ENCODE measurements at regions not wholly inside any gene's neighbourhood (a gene's known extent, or its start where the extent isn't known, plus 50 kb on each side); places are given as distances from the start of the nearest gene placed in this dataset.
"Not testable (repeated sequence)": the region's sequence is repeated elsewhere in the genome, so short reads cannot be mapped to it uniquely, and the experiment has no call there.

DNA sequence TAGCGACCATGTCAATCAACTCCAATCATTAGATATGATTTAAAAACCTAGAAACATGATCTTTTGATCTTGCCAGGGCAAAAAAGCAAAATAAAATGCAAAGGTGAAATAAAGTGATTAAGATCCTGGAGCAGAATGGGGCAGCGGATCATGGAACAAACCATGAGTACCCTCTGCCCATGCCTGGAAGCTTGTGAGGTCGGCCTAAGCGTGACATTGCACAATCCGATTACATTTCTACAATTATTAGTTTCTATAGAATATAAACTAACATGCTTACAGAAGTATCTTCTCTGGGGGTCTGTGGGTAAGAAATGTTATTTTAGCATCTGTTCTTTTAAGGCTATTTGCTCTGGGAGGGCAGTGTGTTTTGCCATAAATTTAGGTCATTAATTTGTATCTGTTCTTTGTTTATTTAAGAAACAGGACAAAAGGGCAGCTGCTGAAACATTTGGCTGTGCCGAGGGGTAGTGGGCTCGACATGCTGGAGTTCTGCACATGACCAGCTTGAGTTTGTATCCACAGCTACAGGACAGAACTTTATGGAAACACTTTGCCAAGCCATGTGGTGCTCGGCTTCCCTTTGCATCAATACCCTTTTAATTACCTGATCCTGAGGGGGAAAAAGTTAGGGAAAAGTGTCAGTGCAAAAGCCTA, 55.9 kb downstream of the ZBTB18 start:
- no peak for DNase-seq

DNA sequence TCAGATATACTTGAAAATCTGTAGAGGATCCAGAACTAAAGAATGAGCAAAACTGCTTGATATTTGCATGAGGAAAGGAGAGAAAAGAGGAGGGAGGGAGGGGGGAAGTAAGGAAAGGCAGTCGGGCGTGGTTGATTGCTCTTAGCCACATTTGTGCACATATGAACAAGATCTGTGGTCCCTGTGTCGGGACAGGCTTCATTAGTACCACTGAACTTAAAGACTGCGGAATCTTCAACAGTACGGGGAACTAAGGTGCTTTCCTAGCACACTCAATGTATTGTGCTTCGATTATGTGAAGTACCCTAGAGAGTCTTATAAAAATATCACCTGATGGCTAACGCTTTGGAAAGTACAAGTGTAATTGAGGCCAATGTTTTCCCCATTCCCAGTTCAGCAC, 59.9 kb downstream of the ZBTB18 start:
- DNase-seq, result no peak

DNA sequence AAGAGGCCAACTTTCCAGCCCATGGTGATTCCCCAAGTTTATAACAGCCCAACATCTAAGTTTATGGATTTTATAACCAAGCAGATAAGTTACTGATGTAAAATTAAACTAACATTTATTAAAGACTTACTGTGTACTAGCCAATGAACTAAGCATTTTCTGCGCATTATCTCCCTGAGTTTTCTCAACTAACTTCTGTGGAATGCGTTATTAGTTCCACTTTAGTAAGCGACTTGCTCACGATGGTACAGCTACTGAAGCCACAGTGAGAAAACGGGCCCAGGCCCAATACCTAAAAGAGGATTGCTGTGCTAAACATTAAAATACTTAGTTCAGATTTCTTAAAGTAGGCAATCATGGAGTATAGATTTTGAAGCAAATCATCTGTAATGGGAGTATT, 61.0 kb downstream of the ZBTB18 start:
- no peak for DNase-seq

DNA sequence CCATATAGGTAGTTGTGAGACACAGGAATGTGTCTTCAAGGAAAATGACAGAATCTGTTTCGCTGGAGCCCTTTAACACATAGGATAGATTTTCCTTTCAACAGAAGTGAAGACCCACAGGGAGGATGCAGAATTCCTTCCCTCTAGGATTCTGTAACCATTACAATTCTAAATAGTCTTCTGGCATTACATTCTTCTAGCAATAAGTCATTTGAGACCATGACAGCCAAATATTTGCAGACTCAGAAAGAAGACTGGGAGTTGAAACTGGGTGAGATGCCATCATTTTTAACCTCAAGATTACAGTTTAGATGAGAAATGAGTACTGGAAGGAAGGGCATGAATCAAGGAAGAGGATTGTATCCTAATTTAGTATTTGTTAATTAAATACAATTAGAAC, 61.6 kb downstream of the ZBTB18 start:
- no peak for DNase-seq

DNA sequence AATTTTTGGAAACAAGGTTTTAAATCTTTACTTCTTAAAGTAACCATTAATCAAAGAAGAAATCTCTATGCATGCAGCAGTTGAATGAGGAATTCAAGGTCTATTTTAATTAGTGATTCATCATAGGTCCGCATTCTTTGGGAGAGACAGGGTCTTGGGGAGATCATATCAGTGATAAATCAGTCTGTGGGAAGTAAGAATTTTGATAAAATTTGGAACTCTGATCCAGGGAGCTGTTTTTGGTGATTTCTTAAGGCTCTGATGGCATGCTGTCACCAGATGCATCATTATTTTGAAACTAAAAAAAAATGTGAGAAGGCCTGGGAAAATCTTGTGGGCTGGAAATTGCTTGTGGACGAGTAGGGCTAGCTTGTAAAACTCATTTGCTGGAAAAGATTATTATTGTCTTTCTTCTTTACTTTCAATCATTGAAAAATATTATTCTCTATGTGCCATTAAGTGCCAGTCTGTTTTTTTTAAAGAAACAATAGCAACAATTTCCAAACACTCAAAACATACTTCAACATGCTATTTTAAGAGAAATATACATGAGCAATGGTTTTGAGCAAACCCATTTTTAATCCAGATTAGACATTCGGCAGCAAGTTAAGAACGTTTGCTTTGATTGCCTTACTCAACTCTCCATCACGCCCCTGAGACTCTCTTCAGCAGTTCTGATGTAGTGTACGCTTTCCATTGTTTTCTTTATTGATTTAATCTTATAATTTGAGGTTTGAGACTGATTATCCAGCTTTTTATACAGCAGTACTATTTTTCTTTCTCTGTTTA, 62.6 kb downstream of the ZBTB18 start:
- DNase-seq, result no peak

DNA sequence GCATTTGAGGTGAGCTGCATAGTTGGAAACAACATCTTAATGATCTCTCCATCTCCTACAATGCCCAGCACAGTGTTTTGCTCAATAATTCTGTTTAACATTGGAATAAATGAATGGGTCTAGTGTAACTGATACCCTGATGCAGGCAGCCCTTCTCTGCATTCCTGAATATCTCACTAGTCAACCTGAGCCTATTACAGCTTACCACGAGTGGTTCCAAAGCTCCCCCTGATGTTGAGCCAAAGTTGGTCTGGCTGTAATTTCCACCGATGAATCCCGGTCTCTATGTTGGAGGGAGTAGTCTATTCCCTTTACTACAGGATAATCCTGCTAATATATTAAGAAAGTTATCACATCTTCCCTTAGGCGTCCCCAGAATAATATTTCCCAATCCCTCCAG, 63.8 kb downstream of the ZBTB18 start:
- no peak for DNase-seq

DNA sequence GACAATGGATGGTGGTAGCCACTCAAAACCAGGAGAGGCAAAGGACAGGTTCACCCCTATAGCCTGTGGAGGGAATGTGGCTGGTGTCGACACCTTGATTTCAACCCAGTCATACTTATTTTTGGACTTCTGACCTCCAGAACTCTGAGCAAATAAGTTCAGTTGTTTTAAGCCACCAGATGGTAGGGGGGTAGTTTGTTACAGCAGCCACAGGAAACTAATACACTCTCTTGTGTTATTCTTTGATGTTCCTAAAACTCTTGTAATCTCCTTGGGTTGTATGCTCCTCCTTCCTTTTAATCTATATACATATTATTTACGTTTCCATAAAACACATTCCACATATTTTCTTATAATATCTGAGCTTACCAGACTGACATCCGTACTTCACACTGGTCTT, 65.9 kb downstream of the ZBTB18 start:
- no peak for DNase-seq

DNA sequence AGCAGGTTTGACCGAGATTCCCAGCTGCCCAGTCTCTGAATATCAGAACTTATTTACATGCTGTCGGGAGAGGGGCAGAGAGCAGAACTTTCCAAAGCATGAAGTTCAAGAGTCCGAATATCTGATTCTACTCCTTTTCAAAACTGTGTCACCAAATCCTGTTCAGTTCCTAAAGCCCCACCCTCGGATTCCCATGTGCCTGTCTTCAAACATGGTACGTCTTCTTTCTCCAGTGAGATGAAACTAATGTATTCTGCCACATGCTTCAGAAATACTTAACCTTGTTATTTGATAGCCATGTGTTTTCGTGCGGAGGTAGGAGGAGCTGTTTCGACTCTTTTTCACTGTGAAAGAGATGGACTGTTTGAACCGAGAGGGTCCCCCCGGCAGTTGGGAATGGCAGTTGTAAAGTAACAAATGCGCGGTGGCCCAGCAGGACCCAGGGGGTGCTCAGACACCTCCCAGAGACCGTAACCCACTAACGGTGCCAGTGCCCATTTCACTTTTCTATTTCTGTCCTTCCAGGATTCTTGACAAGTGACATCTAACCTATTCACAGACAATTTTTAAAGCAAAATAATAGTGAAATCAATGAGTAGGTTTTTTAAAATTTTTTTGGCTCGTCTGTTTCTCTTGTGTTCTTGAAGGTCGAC, 67.2 kb downstream of the ZBTB18 start:
- DNase-seq, result no peak

DNA sequence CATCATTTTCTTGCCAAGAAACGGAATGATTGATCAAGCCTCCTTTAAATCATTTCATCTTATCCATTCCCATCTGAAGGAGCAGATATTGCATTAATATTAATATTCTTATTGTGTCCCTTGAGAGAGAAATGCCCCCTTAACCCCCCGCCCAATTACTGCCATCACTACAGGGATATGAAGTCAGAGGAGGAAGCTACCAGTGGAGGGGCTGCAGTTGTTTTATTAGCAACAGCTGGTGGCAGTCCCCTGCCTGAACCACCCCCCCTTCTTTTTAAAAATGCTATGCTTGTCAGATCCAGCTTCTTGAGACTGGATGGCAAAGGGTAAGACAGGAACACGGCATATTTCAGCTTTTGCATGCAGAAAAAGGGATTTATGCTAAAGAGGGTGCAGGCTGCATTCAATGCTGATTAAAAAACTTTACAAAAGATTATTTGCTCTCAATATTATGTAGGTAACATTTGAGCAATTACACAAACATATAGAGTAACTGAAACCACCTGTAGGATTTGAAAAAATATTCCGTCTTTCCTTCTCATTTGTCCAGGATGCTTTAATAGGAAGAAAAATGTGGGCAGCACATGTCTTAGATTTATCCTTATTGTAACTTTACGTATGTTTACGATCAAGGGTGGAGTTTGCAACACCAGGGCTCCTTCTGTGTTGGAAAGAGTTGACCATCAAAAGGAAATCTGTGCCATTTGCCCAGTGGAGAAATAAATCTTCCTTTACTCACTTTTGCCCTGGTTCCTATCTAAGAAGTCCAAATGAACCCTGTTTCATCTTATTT, 77.7 kb downstream of the ZBTB18 start:
- no peak for DNase-seq

DNA sequence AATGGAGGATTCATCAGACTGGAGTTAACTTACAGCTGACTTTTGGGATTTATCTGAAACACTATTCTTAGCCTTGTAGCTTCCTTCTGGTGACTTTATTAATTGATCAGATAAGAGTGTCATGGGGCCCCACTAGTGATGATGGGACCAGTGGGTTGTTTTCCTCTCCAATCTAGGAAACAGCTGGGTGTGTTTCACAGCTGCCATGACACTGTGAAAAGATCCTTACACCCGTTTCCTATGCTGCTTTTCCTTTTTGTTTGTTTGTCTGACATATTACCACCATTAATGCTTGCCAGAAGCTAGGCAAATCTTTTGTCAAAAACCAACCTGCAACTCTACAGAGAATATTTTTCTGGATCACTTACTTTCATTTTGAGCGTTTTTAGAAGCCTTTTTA, 86.2 kb downstream of the ZBTB18 start:
- DNase-seq, result no peak

DNA sequence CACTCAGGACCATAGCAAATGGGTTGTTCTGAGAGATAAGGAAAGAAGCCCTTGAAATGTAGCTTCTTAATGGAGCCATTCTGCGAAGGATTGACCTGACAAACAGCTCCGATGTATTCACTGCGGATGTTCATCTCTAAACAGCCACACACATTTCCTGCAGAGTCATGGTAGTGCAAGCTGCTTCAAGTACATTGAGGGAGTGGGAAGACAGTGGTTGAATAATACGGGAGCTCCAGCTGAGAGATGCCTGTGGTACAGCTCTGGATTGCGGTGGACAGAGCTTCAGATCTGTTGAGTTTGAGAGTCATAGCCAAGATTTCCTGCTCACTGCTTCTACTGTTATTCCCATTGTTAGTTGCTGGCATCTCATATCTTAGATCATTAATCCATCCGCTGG, 86.6 kb downstream of the ZBTB18 start:
- no peak for DNase-seq

DNA sequence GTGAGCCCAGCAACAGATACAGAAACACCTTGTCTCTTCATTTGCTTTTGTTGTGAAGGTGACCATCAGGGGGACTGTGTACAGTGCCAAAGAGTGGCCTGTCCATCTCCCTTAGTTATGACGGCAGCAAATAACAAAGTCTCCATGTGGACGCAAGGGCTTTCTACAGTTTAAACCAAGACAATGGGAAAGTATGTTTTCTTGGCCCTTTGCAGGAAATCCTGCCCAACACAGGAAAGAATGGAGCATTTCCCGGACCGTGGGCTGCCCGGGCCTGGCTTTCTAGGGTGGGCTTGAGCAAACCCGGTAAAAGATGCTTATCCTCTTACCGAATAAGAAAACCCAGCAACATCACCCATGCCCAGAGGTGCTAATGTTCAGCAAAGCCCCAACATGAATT, 87.3 kb downstream of the ZBTB18 start:
- DNase-seq, result no peak

DNA sequence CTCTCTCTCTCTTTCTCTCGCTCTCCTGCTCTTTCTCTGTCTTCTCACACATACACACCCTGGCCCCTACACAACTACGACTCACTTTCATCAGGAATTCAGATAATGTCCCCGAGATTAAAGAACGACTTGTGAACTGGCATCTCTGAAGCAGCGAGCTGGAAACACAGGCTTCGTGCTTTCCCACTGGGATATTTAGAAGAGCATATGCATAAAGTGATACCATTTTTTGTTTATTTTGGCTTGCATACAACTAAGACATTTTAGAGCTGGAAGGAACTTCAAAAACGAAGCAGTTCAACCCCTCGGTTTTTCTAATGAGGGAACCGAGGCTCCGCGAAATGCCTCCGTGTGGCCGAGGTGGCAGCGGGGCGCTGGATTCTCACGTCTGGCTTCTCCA, 88.6 kb downstream of the ZBTB18 start:
- no peak for DNase-seq

DNA sequence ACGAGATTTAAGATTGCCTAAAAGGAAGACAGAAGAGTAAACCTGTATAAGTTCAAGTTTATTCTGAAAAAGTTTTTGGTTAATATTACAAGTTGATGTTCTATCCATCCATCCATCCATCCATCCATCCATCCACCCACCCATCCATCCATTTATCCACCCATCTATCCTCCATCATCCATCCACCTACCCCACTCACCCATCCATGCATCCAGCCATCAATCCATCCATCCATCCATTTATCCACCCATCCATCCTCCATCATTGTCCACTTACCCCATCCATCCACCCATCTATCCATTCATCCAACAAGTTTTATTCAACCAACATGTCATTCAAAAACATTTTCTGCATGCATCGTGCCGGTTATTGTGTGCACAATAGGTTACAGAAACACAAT, 89.3 kb downstream of the ZBTB18 start:
- DNase-seq, result no peak

DNA sequence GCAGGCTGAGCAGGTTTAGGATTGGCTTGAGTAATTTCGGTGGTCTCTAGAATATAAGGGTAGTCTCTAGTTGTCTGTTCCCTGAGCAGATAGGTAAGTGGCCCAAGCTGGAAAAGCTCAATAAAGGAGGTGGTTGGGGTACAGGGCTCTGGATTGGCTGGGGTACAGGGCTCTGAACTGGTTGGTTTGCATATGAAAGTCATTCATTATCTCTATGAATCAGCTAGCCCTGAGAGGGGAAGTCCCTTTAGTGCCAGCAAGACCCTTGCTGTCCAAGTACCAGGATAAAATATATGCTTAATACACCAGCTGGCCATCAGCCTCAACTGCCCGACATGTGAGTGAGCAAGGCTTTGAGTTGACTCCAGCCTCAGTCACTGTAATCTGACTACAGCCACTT, 93.0 kb downstream of the ZBTB18 start:
- no peak for DNase-seq

DNA sequence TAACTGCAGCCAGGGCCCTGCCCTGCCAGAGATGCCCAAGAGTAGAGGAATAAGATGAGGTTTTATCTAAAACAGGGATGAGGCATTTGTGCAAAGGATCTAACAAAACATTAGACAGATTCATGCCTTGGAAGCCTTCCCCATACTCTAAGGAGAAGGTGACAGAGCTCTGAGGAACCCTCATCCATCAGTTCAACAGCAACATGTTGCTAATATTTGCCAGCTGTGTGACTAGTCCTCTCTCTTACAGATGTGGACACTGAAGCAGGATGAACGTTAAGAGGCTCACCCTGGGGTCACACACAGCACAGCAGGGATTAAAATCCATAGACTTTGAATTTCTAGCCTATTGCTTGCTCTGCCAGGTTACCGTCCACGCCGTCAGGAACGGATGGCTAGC, 99.0 kb downstream of the ZBTB18 start:
- no peak for DNase-seq

DNA sequence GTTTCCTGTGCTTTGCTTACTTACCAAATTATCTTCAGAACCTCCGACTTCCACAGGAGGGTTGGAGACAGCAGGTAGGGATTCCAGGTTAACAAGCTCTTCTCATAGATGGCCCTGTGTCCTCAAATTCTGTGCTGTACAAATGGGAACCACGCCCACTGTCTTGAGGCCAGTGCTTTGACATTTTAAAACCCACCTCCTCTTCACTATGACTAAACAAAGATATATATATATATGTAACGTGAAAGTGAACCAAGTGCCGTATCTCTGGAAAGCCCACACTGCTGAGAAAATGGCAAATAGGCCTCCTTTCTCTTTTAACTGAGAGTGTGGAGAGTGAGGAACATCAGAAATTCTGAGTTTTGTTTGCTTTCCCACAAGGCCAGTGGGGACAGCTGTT, 99.6 kb downstream of the ZBTB18 start:
- DNase-seq, result no peak

DNA sequence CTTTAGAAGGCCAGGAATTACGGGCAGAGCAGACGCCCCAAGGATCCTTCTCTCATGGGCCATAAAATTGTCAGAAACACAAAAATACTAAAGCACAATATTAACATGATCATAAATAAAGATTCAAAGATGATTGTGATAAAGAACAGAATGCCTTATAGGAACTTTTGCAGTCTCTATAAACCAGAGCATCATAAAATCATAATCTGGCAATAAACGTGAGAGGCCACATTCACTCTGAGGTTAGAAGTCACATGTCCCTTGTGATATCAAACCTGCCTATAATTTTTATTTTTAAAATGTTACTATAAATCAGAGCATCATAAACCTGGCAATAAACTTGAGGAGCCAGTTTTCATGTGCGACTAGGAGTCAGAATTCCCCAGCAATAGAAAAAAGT, 100.5 kb downstream of the ZBTB18 start:
- DNase-seq, result no peak

DNA sequence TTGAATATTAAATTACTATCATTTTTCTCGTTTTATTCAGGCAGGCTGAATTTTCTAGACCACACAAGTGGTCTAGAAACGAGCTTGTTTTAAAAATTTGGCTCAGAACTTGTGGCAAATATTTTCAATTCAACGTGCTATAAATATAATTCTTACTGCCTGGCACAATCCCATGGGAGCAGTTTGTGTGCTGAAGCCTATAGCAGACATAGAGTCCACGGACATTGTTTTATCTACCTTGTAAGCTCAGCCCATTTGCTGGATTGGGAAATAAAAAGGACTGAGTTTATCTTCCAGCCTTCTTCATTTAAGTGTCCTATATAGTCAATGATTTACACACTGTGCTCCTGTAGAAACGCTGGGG, 103.4 kb downstream of the ZBTB18 start:
- DNase-seq, result no peak

DNA sequence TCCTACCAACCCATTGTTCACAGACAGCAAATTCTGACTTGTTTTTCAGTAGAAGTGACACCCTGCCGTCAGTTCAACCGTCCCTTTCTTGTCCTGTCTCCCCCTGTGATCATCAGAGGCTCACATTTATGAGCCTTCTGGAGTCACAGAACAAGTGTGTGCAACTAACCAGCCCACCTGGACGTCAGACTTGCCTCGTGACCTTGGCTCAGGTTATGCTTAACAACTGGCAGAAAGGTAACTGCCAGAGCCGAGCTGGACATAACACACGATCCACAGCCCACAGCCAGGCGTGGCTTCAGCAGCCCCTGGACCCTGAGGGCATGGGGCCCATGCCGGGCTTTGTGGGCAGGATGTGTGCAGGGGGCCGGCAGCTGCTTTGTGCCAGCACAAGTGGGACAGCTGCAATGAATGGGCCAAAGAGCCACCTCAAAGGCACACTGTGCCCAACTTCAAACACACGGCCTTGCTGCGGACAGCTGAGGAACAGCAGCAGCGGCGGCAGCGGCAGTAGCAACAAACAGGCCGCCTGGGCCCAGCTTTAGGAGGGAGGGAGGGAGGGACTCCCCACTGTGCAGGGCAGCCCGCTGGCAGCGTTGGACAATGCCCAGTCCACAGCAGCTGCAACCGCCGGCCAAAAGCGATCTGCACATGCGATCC, 103.9 kb downstream of the ZBTB18 start:
- DNase-seq, result no peak

DNA sequence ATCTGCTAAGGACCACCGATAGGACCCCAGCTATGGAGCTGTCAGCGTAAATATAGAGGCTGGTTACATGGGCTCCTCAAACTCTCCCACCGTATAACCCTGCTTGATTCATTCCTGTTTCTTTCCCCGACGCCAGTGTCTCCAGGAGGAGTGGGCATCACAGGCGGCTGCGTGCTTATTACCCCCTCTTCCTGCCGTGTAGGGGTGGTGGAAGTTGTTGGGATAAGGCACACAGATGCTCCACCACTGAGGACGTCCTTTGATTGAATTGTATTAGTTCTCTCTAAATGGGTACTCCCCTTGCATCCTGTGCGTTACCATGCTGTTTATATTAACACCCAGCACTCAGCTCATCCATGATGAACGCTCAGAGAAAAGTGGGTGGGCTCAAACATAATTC, 104.6 kb downstream of the ZBTB18 start:
- no peak for DNase-seq

DNA sequence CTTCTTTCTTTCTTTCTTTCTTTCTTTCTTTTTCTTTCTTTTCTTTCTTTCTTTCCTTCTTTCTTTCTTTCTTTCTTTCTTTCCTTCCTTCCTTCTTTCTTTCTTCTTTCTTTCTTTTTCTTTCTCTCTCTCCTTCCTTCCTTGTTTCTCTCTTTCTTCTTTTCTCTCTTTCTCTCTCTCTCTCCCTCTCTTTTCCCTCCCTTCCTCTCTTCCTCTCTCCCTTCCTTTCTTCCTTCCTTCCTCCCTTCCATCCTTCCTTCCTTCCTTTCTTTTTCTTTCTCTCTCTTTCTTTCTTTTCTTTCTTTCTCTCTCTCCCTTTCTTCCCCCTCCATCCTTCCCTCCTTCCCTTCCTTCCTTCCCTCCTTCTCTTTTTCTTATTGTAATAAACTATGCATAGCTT, 105.5 kb downstream of the ZBTB18 start:
- not testable (repeated sequence) for DNase-seq
